Right atrium auricular region (tissue), 2 donors: ENCODE measurements at regions not wholly inside any gene's neighbourhood (a gene's known extent, or its start where the extent isn't known, plus 50 kb on each side); places are given as distances from the start of the nearest gene placed in this dataset.

Experiments used
- DNase-seq: peaks from one replicate; pipeline ENCODE4 v3.0.0-alpha.2; 2019; ENCODE audit warnings: low spot score
- H3K27ac ChIP-seq, 2 donors: fragments of 200-600 bp; sonication (generic); 1 replicate in 1 of 2; 2 replicates in 1 of 2; pipeline ENCODE4 v1.5.1; 2016 to 2019
- H3K27me3 ChIP-seq, 2 donors: fragments of 200-600 bp; sonication (generic); one replicate each; pipeline versions ENCODE4 v1.5.1 to v1.6.0; 2017 to 2019
- H3K36me3 ChIP-seq: fragments of 200-600 bp; sonication (generic); one replicate; pipeline ENCODE4 v1.5.1; 2016
- H3K4me1 ChIP-seq, 2 donors: fragments of 200-600 bp; sonication (generic); one replicate each; pipeline versions ENCODE4 v1.5.1 to v1.6.0; 2017 to 2019
- H3K4me3 ChIP-seq, 2 donors: fragments of 200-600 bp; sonication (generic); 1 replicate in 1 of 2; 2 replicates in 1 of 2; pipeline ENCODE4 v1.5.1; 2017 to 2019; ENCODE audit warnings: mild to moderate bottlenecking in 1 of 2, moderate library complexity in 1 of 2
- H3K9me3 ChIP-seq, 2 donors: fragments of 200-600 bp; sonication (generic); one replicate each; pipeline ENCODE4 v1.5.1; 2019
- CTCF ChIP-seq, 2 donors: fragments of 200-600 bp; sonication (generic); IDR thresholded peaks; one replicate each; pipeline ENCODE4 v1.5.1; 2019; ENCODE audit warnings: antibody characterized with exemption in 2 of 2

GRCh38 chr5:125961150-125961549, 462.1 kb upstream of the GRAMD2B start:
- Histone ChIP-seq H3K27ac (no peak overlapping the region), H3K36me3 (no peaks in the 10 kb centered on the region), H3K4me3 (no peak overlapping the region), H3K4me1 (no peaks in the 10 kb centered on the region), H3K9me3 (no peaks in the 10 kb centered on the region), H3K27me3 (no peaks in the 10 kb centered on the region)
- TF ChIP-seq CTCF (IDR thresholded peaks at IDR 0.05): no peak
- no peak for DNase-seq

GRCh38 chr5:125965577-125965976, 457.6 kb upstream of the GRAMD2B start:
- H3K4me3 ChIP-seq: no peak overlapping the region
- TF ChIP-seq CTCF (IDR thresholded peaks at IDR 0.05): no peak
- no peak overlapping the region for H3K27ac ChIP-seq
- no peak for DNase-seq
- H3K4me1 ChIP-seq: no peaks in the 10 kb centered on the region
- no peaks in the 10 kb centered on the region for H3K9me3 ChIP-seq
- H3K36me3 ChIP-seq: no peaks in the 10 kb centered on the region
- H3K27me3 ChIP-seq: no peaks in the 10 kb centered on the region

GRCh38 chr5:125967576-125967975, 455.6 kb upstream of the GRAMD2B start:
- Histone ChIP-seq H3K27me3 (no peaks in the 10 kb centered on the region), H3K4me1 (no peaks in the 10 kb centered on the region), H3K4me3 (no peak overlapping the region), H3K27ac (no peak overlapping the region), H3K9me3 (no peaks in the 10 kb centered on the region), H3K36me3 (no peaks in the 10 kb centered on the region)
- no peak for TF ChIP-seq CTCF (IDR thresholded peaks at IDR 0.05)
- DNase-seq: no peak

GRCh38 chr5:125969011-125969813, 454.0 kb upstream of the GRAMD2B start:
- Histone ChIP-seq H3K9me3 (no peaks in the 10 kb centered on the region), H3K27ac (no peak overlapping the region), H3K36me3 (no peaks in the 10 kb centered on the region), H3K27me3 (no peaks in the 10 kb centered on the region), H3K4me1 (no peaks in the 10 kb centered on the region), H3K4me3 (no peak overlapping the region)
- TF ChIP-seq CTCF (IDR thresholded peaks at IDR 0.05): no peak
- no peak for DNase-seq

GRCh38 chr5:125969814-125970171, 453.4 kb upstream of the GRAMD2B start:
- no peak overlapping the region for H3K27ac ChIP-seq
- H3K4me3 ChIP-seq: no peak overlapping the region
- no peaks in the 10 kb centered on the region for H3K4me1 ChIP-seq
- no peaks in the 10 kb centered on the region for H3K9me3 ChIP-seq
- DNase-seq: no peak
- no peaks in the 10 kb centered on the region for H3K36me3 ChIP-seq
- H3K27me3 ChIP-seq: no peaks in the 10 kb centered on the region
- no peak for TF ChIP-seq CTCF (IDR thresholded peaks at IDR 0.05)
